Liver (tissue), 3 donors: ENCODE measurements at regions not wholly inside any gene's neighbourhood (a gene's known extent, or its start where the extent isn't known, plus 50 kb on each side); places are given as distances from the start of the nearest gene placed in this dataset.

Experiments used
- CTCF ChIP-seq: fragments of 150-350 bp; IDR thresholded peaks from 2 replicates; pipeline ENCODE4 v1.5.1; 2017; ENCODE audit warnings: improper control_type of control experiment, low read depth, low read length; ENCODE audit not compliant: missing input control
- JUND ChIP-seq, 2 donors: IDR thresholded peaks; 2 replicates each; pipeline ENCODE4 v1.6.1; 2016; ENCODE audit warnings: antibody characterized with exemption in 2 of 2
- REST ChIP-seq: IDR thresholded peaks from 2 replicates; pipeline ENCODE4 v1.6.1; 2016; ENCODE audit warnings: antibody characterized with exemption, mild to moderate bottlenecking
- YY1 ChIP-seq: IDR thresholded peaks from 2 replicates; pipeline ENCODE4 v1.6.1; 2016; ENCODE audit warnings: antibody characterized with exemption, mild to moderate bottlenecking
- donor health status: healthy.
- donor health status: healthy.

GRCh38 chr6:54448617-54449016, 140.4 kb downstream of the TINAG start:
- TF ChIP-seq CTCF: no peak
- TF ChIP-seq REST: no peak
- TF ChIP-seq YY1: no peak
- no peak for TF ChIP-seq JUND (IDR thresholded peaks at IDR 0.05)
